ENCODE measurements at regions not wholly inside any gene's neighbourhood (a gene's known extent, or its start where the extent isn't known, plus 50 kb on each side); places are given as distances from the start of the nearest gene placed in this dataset.

GRCh38 chr4:129645461-129645860 is 549.5 kb downstream of the C4orf33 start:
- TF ChIP-seq ZNF433 (tag by site-specific recombination; IDR thresholded peaks at IDR 0.05; ENCODE audit: low read depth) (no peak), ZNF311 (tag by site-specific recombination; IDR thresholded peaks at IDR 0.05; ENCODE audit: borderline replicate concordance) (no peak), ZNF416 (tag by site-specific recombination; IDR thresholded peaks at IDR 0.05) (no peak), ZNF350 (tag by site-specific recombination; IDR thresholded peaks at IDR 0.05) (no peak), ZNF558 (tag by site-specific recombination; IDR thresholded peaks at IDR 0.05) (no peak), ZNF776 (tag by site-specific recombination; IDR thresholded peaks at IDR 0.05; ENCODE audit: borderline replicate concordance) (no peak), CTCF (tag by site-specific recombination; IDR thresholded peaks at IDR 0.05) (no peak), ZNF23 (tag by site-specific recombination; IDR thresholded peaks at IDR 0.05; ENCODE audit: borderline replicate concordance) (no peak), ZNF529 (tag by site-specific recombination; IDR thresholded peaks at IDR 0.05; ENCODE audit: insufficient replicate concordance) (no peak), ZIC2 (tag by site-specific recombination; IDR thresholded peaks at IDR 0.05) (no peak), ZNF670 (tag by site-specific recombination; IDR thresholded peaks at IDR 0.05; ENCODE audit: low read depth) (no peak), YY1 (tag by site-specific recombination; IDR thresholded peaks at IDR 0.05) (no peak), ZNF10 (tag by site-specific recombination; IDR thresholded peaks at IDR 0.05) (no peak)
- TF ChIP-seq, protein P1, sequence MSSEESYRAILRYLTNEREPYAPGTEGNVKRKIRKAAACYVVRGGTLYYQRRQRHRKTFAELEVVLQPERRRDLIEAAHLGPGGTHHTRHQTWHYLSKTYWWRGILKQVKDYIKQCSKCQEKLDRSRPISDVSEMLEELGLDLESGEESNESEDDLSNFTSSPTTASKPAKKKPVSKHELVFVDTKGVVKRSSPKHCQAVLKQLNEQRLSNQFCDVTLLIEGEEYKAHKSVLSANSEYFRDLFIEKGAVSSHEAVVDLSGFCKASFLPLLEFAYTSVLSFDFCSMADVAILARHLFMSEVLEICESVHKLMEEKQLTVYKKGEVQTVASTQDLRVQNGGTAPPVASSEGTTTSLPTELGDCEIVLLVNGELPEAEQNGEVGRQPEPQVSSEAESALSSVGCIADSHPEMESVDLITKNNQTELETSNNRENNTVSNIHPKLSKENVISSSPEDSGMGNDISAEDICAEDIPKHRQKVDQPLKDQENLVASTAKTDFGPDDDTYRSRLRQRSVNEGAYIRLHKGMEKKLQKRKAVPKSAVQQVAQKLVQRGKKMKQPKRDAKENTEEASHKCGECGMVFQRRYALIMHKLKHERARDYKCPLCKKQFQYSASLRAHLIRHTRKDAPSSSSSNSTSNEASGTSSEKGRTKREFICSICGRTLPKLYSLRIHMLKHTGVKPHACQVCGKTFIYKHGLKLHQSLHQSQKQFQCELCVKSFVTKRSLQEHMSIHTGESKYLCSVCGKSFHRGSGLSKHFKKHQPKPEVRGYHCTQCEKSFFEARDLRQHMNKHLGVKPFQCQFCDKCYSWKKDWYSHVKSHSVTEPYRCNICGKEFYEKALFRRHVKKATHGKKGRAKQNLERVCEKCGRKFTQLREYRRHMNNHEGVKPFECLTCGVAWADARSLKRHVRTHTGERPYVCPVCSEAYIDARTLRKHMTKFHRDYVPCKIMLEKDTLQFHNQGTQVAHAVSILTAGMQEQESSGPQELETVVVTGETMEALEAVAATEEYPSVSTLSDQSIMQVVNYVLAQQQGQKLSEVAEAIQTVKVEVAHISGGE (tag by site-specific recombination; conservative IDR thresholded peaks at IDR 0.05; ENCODE audit: low read depth), result no peak

Measured in HEK293 (cell line).